T-helper 2 cell (primary cell): ENCODE measurements at regions not wholly inside any gene's neighbourhood (a gene's known extent, or its start where the extent isn't known, plus 50 kb on each side); places are given as distances from the start of the nearest gene placed in this dataset.

Experiments
- DNase-seq, 5 experiments: peaks; one replicate each; pipeline versions ENCODE4 v3.0.0 to v3.0.0-alpha.2; 2012 to 2022

DNA sequence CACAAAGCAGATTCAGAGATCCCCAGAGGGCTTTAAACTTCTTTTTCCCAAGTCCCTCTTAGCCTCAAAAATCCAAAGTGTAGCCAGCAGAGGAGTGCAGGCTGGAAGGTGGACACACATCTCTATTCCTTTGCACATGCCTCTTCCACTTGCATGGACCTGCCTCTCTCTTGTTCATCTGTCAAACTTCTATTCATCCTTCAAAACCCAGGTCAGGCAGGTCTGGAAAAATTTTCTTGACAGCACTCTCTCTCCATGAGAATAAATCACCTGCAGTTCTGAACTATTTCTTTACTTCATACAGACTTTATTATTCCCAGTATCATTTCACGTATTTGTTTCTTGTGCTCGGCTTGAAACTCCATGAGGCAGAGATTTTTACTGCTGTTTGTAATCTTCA lies 127.5 kb downstream of the SS18 start:
- DNase-seq: no peak

DNA sequence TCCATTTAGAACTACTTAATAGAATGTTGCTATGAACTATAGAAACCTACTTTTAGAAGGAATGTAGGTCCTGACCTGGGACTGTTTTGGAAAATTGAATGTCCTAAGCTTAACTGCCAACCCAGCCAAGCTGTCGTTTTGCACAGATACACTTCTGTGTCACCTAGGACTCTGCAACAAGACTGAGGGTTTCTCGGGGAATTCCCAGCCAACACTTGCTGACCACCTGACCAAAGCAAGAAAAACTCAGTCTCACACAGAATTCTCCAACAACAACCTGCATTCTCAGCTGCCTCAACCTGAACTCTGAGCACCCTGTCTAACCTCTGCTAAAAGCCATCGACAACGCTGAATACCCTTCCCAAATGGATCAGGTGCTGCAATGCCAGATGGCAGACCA lies 128.2 kb downstream of the SS18 start:
- no peak for DNase-seq

DNA sequence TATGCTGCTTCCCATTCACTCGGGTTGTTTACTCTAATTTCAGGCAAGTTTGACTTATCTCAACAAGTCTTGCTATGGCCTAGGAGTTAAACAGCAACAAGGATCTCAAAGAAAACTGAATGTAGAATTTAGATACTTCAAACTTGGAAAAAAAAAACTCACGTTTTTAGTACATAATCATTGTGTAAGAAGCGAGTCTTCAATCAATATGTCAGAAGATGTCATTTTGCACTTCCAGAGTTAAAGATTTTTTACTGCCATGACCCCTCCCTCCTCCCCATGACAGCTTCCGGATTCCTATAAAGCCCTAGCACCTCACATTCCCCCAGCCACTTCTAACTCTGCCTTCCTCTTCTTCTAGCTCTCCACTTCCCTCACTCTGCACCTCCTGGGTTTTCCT lies 133.4 kb downstream of the SS18 start:
- no peak for DNase-seq

GRCh38 chr18:25953111-25953510 lies 137.3 kb downstream of the SS18 start:
- no peak for DNase-seq

DNA sequence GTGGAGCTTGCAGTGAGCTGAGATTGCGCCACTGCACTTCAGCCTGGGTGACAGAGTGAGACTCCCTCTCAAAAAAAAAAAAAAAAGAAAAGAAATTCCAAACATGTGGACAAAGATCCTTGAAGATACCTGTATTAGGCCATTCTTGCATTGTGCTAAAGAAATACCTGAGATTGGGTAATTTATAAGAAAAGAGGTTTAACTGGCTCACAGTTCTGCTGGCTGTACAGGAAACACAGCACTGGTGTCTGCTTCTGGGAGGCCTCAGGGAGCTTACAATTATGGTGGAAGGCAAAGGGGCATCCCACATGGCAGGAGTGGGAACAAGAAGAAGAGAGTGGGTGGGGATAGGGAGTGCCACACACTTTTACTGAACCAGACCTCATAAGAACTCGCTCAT lies 140.1 kb downstream of the SS18 start:
- DNase-seq: no peak

DNA sequence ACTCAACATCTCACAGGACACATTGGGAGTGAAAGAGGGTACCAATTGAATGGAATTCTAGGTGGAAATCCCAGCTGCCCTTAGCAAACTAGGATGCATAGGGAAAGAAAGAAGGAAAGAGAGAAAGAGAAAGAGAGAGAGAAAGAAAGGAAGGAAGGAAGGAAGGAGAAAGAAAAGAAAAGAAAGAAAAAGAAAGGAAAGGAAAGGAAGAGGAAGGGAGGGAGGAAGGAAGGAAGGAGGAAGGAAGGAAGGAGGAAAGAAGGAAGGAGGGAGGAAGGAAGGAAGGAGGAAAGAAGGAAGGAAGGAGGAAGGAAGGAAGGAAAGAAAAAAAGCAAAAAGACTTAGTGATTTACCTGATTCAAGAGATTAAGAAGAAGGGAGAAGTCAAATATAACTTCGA lies 143.9 kb downstream of the SS18 start:
- no peak for DNase-seq

GRCh38 chr18:25935356-25935755 lies 155.1 kb downstream of the SS18 start:
- no peak for DNase-seq

GRCh38 chr18:25931126-25931525 lies 159.3 kb downstream of the SS18 start:
- no peak for DNase-seq

DNA sequence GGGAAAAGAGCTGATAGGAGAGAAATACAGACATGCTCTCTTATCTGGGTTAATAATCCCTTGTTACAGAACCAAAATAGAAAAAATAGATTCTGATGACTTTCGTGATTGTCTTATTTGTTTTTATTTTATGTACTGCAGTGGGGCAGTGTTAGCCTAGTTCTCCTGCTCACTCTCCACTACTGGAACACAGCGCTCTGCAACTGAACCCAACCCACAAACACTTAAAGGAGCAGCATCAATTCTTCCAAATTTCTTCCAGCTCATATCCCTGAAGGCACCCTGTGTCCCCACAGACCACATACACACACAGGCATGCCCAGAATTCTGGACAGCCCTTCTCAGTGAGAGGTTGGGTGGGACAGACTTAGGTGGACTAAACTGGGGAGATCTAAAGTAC lies 160.6 kb downstream of the SS18 start:
- no peak for DNase-seq

- DNase-seq: no peak
Measured at GRCh38 chr18:25927830-25928229, 162.6 kb downstream of the SS18 start.

DNA sequence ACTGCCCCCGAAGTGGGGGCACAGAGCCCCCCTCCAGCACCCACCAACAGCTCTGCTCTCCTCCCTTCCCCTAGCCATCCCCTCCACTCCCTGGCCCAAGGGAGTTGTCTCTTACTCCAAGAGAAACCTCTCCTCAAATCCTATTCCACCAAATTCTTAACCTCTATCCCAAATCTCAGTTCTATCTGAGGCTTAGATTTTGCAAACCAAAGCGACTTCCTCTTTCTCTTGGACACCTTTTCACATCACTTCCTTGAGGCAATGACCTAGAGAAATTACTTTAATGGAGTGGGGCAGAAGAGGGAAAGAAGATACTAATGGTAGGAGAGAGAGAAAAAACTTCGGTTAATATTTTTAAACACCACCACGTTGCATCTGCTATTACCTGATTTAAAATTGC lies 167.2 kb downstream of the SS18 start:
- DNase-seq: no peak

- peak in 2 of 5 experiments; percentile 3 to 49 for DNase-seq
Measured at GRCh38 chr18:25921677-25922421, 168.6 kb downstream of the SS18 start.

DNA sequence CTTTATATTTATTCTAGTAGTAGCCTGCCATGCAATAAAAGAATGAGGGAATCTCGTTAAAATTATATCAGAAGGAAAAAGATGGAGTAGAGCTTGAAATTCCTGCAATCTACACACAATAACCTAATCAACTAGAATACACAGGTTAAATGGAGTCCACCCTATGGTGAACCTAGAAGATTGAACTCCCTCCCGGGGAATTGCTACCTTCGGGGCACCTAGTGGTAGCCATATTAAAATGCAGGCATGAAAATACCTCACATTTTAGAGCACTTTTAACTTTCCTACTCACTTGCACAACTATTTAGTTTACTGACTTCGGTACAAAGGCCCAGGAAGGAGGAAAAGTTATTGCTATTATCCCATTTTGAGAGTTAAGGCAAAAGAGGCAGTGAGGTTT lies 174.5 kb downstream of the SS18 start:
- no peak for DNase-seq

DNA sequence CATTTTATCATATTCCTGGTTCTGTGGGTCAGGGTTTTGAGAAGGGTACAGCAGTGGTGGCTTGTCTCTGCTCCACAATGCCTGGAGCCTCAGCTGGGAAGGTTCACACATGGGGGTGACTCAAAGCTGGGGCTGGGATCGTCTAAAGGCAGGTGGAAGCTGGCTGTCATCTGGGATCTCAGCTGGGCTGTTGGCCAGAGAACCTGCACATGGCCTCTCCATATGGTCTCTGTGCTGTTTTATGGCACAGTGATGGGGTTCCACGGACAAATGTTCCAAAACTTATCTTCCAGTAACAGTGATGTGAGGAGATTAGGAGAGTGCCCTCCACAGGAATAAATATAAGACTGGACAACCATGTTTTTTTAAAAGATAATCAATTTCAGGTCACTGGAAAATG lies 191.4 kb downstream of the SS18 start:
- no peak for DNase-seq

DNA sequence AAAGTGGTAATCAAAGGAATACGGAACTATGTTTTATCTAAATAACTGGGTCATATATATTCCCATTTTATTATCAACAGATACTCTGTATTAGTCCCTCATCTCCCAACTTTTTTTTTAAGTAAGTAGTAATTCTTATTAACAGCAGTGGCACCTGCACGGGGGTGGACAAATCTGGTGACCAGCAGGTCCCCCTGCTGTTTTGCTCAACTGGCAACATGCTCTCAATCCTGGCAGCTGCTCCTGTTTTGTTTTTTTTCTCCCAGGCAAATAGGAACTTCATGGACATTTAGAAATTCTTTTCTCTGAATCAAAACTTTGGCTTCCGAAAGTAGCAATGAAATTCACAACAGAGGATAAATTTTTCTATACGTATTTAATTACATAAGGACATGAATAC lies 193.5 kb downstream of the SS18 start:
- no peak for DNase-seq

DNA sequence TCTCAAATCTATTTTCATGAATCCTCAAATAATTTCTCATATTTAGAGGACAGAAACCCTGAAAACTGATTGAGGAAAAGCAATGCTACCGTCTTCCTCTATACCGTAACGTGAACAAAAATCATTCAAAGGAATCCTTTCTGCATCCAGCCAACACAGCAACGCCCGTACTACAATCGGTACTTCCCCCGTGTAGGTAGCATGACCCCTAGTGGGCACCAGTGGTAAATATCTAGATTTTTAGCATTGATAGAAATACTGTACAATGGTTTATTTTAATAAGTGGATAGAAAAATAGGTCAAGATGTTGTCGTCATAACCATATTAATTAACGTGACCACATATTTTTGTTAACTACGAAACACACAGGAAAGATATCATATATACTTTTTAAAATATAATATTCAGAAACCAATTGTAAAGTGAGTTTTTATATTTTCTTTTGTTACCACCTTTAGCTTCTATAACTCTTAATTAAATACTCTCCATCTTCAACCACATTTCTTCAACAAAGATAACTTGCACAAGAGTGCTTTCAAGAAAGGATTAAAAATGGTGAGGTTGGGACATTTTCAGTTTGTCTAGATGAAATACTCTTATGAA lies 194.1 kb downstream of the SS18 start:
- DNase-seq: peak in 1 of 5 experiments; percentile 29

DNA sequence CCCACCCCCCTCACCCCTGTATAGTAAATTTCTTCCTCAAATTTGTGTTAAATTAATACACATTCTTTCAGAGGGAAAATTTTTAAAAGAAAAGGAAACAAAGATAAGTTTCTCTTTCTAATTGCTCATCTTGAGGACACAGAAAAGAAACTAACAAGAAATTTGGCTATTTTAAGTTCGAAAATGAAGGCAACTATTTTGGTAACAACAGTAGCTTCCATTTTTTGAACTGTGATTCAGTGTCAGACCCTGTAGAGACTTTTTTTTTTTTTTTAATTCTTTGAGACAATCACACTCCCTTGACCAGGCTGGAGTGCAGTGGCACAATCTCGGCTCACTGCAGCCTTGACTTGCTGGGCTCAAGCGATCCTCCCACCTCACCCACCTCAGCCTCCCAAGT lies 194.9 kb downstream of the SS18 start:
- DNase-seq: no peak

DNA sequence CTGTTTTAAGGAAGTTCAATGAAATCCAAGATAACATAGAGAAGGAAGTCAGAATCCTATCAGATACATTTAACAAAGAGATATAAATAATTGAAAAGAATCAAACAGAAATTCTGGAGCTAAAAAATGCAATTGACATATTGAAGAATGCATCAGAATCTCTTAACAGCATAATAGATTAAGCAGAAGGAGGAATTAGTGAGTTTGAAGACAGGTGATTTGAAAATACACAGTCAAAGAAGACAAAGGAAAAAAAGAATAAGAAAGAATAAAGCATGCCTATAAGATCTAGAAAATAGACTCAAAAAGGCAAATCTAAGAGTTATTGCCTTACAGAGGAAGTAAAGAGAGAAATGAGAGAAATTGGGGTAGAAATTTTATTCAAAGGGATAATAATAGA lies 204.1 kb downstream of the SS18 start:
- no peak for DNase-seq

DNA sequence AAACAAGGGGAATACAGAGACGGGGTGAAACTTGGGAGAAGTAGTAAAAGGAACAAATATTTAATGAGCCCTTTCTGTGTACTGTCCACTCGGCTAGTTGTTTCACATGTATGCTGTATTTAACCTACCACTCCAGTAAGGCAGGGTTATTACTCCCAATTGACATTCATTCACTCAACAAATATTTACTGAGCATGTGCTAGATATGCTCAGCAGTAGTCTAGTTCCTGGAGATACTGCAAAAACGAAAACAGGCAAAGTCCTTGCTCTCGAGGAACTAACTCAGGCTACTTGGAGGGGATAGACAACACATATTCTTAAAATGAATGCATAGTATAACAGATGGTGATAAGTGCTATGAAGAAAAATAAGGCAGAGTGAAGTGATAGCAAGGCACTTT lies 207.3 kb downstream of the SS18 start:
- DNase-seq: no peak

GRCh38 chr18:25881149-25881548 lies 209.3 kb downstream of the SS18 start:
- DNase-seq: no peak

DNA sequence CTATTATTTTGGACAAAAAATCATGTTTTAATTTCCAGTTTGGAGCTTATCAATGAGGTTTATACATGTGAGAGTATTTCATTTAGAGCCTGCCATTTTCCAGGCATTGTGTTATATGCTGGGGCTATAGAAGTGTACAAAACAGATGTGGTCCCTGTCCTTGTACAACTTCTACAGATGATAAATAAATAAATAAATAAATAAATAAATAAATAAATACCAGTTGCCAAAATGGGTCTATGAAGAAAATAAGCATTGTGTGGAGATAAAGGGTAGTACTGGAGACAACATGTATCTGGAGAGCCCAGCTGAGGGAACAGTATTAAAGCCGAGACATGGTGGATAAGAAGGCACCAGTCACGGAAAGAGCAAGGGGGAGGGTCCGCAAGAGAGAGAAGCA lies 210.0 kb downstream of the SS18 start:
- no peak for DNase-seq

DNA sequence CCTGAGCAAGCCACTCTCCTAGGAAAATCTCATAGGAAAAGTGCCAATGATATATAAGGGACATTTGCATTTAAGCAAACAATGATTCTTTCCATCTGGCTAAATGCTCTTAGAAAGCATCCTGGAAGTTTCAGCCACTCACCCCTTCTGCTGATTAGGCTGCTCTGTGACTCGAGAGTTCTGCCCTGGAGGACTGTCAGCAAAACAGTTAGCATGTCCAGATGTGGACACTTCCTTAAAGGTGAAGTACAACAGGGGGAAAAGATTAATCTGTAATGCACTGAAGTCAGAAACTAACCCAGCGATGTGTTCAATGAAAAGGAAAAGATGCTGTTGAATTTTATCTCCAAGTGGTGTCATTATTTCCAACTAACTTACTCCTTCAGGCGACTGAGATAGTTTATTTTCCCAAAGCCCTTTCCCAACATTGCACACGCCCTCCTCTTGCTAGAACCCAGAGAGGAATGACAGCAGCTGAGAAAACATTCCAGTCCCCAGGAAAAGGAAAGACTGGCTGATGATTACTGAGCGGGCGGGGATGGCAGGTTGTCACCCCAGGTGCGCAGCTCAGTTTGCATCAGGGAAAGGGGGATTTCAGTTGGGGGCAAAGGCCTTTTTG lies 214.0 kb downstream of the SS18 start:
- no peak for DNase-seq

DNA sequence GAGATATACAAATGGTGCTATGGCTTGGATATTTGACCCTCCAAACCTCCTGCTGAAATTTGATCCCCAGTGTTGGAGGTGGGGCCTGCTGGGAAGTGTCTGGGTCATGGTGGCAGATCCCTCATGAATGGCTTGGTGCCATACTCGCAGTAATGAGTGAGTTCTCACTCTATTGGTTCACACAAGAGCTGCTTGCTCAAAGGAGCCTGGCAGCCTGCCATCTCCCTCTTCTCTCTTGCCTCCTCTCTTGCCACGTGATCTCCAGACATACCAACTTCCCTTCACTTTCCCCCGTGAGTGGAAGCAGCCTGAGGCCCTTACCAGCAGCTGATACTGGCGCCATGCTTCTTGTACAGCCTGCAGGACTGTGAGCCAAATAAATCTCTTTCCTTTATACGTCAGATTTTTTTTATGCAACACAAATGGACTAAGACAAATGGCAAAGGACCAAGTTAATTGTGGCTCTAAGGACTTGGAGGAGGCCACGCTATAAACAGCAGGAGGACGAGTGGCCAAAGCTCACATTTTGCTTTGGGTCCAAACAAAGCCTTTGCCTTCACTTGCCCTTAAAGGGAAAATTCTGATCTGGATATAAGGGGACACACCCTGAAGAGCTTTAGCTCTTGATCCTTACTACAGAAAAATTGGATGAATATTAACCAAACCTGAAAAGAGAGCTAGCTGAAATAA lies 214.7 kb downstream of the SS18 start:
- no peak for DNase-seq

GRCh38 chr18:25873833-25874232 lies 216.6 kb downstream of the SS18 start:
- DNase-seq: no peak
